Neural progenitor cell (in vitro differentiated cells): ENCODE measurements at regions not wholly inside any gene's neighbourhood (a gene's known extent, or its start where the extent isn't known, plus 50 kb on each side); places are given as distances from the start of the nearest gene placed in this dataset.

Experiments used
- DNase-seq: peaks from one replicate; pipeline ENCODE4 v3.0.0-alpha.2; 2016; ENCODE audit warnings: low spot score
- H2AFZ ChIP-seq: fragments of 200-600 bp; sonication (generic); replicated peaks from 2 replicates; pipeline ENCODE4 v1.6.1; 2016; ENCODE audit warnings: antibody characterized with exemption
- H3F3A ChIP-seq: fragments of 200-600 bp; sonication (generic); 2 replicates; pipeline ENCODE4 v1.6.1; 2016; ENCODE audit warnings: antibody characterized with exemption, low read depth
- H3K27ac ChIP-seq: fragments of 200-600 bp; sonication (generic); 2 replicates; pipeline ENCODE4 v1.5.1; 2016; ENCODE audit warnings: mild to moderate bottlenecking
- H3K27me3 ChIP-seq: fragments of 200-600 bp; sonication (generic); 2 replicates; pipeline ENCODE4 v1.6.1; 2016; ENCODE audit warnings: mild to moderate bottlenecking, moderate library complexity
- H3K36me3 ChIP-seq: fragments of 200-600 bp; sonication (generic); 2 replicates; pipeline ENCODE4 v1.5.1; 2016
- H3K4me1 ChIP-seq: fragments of 200-600 bp; sonication (generic); 2 replicates; pipeline ENCODE4 v1.6.1; 2016; ENCODE audit warnings: mixed run types
- H3K4me2 ChIP-seq: fragments of 200-600 bp; sonication (generic); 2 replicates; pipeline ENCODE4 v1.6.1; 2016
- H3K4me3 ChIP-seq: fragments of 200-600 bp; sonication (generic); 2 replicates; pipeline ENCODE4 v1.5.1; 2016
- H3K79me2 ChIP-seq: fragments of 200-600 bp; sonication (generic); 2 replicates; pipeline ENCODE4 v1.6.1; 2016; ENCODE audit warnings: low read depth
- H3K9ac ChIP-seq: fragments of 200-600 bp; sonication (generic); 2 replicates; pipeline ENCODE4 v1.6.1; 2016
- H3K9me3 ChIP-seq: fragments of 200-600 bp; sonication (generic); 2 replicates; pipeline ENCODE4 v1.5.1; 2016; ENCODE audit warnings: low read depth
- H4K20me1 ChIP-seq: fragments of 200-600 bp; sonication (generic); 2 replicates; pipeline ENCODE4 v1.6.1; 2016; ENCODE audit warnings: low read depth
- H3K27ac Mint-ChIP-seq: 3 replicates; pipeline ENCODE4 v1.8.0; 2021; ENCODE audit warnings: mixed read lengths
- H3K27me3 Mint-ChIP-seq: 2 replicates; pipeline ENCODE4 v1.8.0; 2022; ENCODE audit warnings: low read depth, mild to moderate bottlenecking, inconsistent platforms, moderate library complexity, mixed read lengths; ENCODE audit not compliant: insufficient read depth
- H3K36me3 Mint-ChIP-seq: 3 replicates; pipeline ENCODE4 v1.8.0; 2021; ENCODE audit warnings: mixed read lengths
- H3K4me1 Mint-ChIP-seq: 3 replicates; pipeline ENCODE4 v1.8.0; 2021; ENCODE audit warnings: mixed read lengths
- H3K4me3 Mint-ChIP-seq: 3 replicates; pipeline ENCODE4 v1.8.0; 2021; ENCODE audit warnings: mild to moderate bottlenecking, moderate library complexity, mixed read lengths
- H3K9me3 Mint-ChIP-seq: 3 replicates; pipeline ENCODE4 v1.8.0; 2020; ENCODE audit warnings: mixed read lengths
- EZH2 ChIP-seq: fragments of 200-600 bp; sonication (generic); IDR thresholded peaks from 2 replicates; pipeline ENCODE4 v1.6.1; 2017; ENCODE audit warnings: antibody characterized with exemption, mild to moderate bottlenecking, moderate library complexity
- EZH2phosphoT487 ChIP-seq: fragments of 200-600 bp; sonication (generic); IDR thresholded peaks from 2 replicates; pipeline ENCODE4 v1.6.1; 2017; ENCODE audit warnings: antibody characterized with exemption
- TF ChIP-seq, protein P1 (sequence below): fragments of 200-600 bp; sonication (generic); IDR thresholded peaks from 2 replicates; pipeline ENCODE4 v1.5.1; 2017; ENCODE audit warnings: antibody characterized with exemption, mild to moderate bottlenecking

DNA sequence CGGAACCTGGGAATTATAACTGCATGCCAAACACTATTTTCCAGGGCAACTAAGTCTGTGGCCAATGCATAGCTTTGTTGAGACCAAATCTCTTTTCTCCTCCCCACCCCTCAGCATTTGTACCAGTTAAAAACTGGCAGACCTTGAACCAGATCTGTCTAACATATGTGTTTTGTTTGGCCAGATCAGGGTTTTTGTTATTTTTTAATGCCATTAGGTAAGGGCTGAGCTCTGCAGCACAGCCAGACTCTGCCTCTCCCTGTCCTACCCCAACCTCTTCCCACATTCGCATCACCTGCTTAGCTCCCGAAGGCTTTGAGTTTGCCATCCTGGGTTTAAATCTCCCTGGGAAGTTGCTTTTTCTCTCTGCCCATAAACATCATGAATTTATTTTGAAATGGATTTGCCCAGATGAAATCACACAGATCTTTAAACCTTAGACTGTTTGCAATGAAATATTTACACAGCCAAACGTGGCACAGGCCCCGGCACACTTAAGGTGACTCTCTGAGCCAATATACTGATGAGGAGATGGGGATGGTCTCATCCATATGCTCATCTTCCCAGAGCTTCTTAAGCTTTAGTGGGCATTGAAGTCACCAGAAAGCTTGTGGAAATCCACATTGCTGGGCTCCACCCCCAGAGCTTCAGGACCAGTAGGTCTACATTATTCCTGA lies 54.0 kb upstream of the ALDH1B1 start:
- Histone ChIP-seq H3K4me1 (peaks cover 15% of the 10 kb centered on the region), H2AFZ (no peak overlapping the region), H3K4me3 (no peak overlapping the region), H3K36me3 (no peaks in the 10 kb centered on the region), H3K4me2 (no peak overlapping the region), H3K9ac (no peak overlapping the region), H3K9me3 (no peaks in the 10 kb centered on the region), H3K79me2 (no peaks in the 10 kb centered on the region), H3F3A (no peaks in the 10 kb centered on the region), H4K20me1 (no peaks in the 10 kb centered on the region), H3K27me3 (no peaks in the 10 kb centered on the region), H3K27ac (no peak overlapping the region)
- Mint-ChIP-seq H3K4me3 (no peak overlapping the region), H3K27me3 (peaks cover 11% of the 10 kb centered on the region), H3K4me1 (peaks cover 24% of the 10 kb centered on the region), H3K27ac (peak overlapping the region; percentile 8), H3K9me3 (peaks cover 2% of the 10 kb centered on the region), H3K36me3 (no peaks in the 10 kb centered on the region)
- no peak for DNase-seq
- TF ChIP-seq EZH2phosphoT487 (no peak), EZH2 (no peak)
- TF ChIP-seq, protein P1, sequence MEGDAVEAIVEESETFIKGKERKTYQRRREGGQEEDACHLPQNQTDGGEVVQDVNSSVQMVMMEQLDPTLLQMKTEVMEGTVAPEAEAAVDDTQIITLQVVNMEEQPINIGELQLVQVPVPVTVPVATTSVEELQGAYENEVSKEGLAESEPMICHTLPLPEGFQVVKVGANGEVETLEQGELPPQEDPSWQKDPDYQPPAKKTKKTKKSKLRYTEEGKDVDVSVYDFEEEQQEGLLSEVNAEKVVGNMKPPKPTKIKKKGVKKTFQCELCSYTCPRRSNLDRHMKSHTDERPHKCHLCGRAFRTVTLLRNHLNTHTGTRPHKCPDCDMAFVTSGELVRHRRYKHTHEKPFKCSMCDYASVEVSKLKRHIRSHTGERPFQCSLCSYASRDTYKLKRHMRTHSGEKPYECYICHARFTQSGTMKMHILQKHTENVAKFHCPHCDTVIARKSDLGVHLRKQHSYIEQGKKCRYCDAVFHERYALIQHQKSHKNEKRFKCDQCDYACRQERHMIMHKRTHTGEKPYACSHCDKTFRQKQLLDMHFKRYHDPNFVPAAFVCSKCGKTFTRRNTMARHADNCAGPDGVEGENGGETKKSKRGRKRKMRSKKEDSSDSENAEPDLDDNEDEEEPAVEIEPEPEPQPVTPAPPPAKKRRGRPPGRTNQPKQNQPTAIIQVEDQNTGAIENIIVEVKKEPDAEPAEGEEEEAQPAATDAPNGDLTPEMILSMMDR, result no peak

DNA sequence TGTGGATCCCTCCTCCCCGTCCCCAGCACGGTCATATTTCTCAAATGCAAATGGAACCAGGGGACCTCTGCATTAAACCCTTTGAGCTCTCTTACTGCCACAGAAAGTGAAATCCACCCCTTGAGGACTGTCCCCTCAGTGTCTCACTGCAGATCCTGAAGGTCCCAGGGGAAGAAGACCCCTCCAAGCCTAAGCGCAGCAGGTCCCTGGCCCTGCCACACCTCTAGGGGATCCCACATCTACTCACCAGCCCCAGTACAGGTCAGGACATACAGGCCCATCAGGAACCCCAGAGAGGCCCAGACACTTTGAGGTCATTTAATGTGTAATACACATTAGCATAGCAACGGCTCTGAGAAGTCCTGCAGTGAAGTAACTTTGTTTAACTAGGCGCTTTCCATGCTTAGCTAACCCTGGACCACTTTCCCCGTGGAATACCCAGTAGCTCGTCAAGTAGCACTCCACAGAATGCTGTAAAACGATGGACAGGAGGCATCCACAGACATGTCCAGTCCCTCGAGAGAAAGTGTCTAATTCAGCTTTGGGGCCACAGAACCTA lies 54.7 kb upstream of the ALDH1B1 start:
- H3K27me3 ChIP-seq, result no peaks in the 10 kb centered on the region
- peak overlapping the region; percentile 65 for H2AFZ ChIP-seq
- no peak overlapping the region for H3K9ac ChIP-seq
- peaks cover 8% of the 10 kb centered on the region for H3K27me3 Mint-ChIP-seq
- H3K4me1 ChIP-seq, result peaks cover 15% of the 10 kb centered on the region
- peaks cover 2% of the 10 kb centered on the region for H3K9me3 Mint-ChIP-seq
- TF ChIP-seq EZH2phosphoT487, result no peak
- no peak for TF ChIP-seq EZH2
- TF ChIP-seq, protein P1, result no peak
- H3K27ac ChIP-seq, result no peak overlapping the region
- H3K27ac Mint-ChIP-seq, result no peak overlapping the region
- no peaks in the 10 kb centered on the region for H3K36me3 ChIP-seq
- no peaks in the 10 kb centered on the region for H3K9me3 ChIP-seq
- no peak overlapping the region for H3K4me3 Mint-ChIP-seq
- no peaks in the 10 kb centered on the region for H3K36me3 Mint-ChIP-seq
- no peaks in the 10 kb centered on the region for H3K79me2 ChIP-seq
- H3K4me3 ChIP-seq, result no peak overlapping the region
- H4K20me1 ChIP-seq, result no peaks in the 10 kb centered on the region
- no peaks in the 10 kb centered on the region for H3F3A ChIP-seq
- H3K4me1 Mint-ChIP-seq, result peaks cover 24% of the 10 kb centered on the region
- H3K4me2 ChIP-seq, result no peak overlapping the region
- no peak for DNase-seq

DNA sequence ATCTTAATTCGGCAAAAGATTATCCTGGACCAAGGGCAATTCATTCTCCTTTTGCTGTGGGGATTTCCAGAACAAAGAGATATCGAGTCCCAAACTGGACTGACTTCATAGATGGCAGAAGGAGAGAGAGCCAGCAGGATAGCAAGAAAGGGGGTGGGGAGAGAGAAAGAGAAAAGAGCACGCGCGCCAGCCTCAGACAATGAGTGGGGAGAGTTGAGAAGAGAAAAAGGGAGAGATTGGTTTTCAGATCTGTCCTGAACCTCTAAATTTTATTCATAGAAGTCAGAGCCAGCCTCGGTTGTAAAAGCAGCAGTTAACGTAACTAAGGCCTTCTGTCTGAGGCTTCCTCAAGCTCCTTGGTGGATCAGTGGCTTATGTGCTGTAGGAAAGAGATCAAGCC lies 55.3 kb upstream of the ALDH1B1 start:
- Mint-ChIP-seq H3K27me3 (peaks cover 10% of the 10 kb centered on the region), H3K27ac (peak overlapping the region; percentile 18), H3K4me1 (peaks cover 24% of the 10 kb centered on the region), H3K36me3 (no peaks in the 10 kb centered on the region), H3K9me3 (peaks cover 2% of the 10 kb centered on the region), H3K4me3 (no peak overlapping the region)
- Histone ChIP-seq H3F3A (no peaks in the 10 kb centered on the region), H3K79me2 (no peaks in the 10 kb centered on the region), H4K20me1 (no peaks in the 10 kb centered on the region), H3K4me2 (peak overlapping the region; percentile 36), H3K36me3 (no peaks in the 10 kb centered on the region), H2AFZ (peak overlapping the region; percentile 65), H3K9me3 (no peaks in the 10 kb centered on the region), H3K4me1 (peaks cover 15% of the 10 kb centered on the region), H3K9ac (no peak overlapping the region), H3K27ac (no peak overlapping the region), H3K4me3 (no peak overlapping the region), H3K27me3 (no peaks in the 10 kb centered on the region)
- no peak for TF ChIP-seq EZH2phosphoT487
- no peak for TF ChIP-seq EZH2
- TF ChIP-seq, protein P1, result no peak
- DNase-seq, result no peak
